ENCODE measurements at regions not wholly inside any gene's neighbourhood (a gene's known extent, or its start where the extent isn't known, plus 50 kb on each side); places are given as distances from the start of the nearest gene placed in this dataset.

- TF ChIP-seq, protein P1, sequence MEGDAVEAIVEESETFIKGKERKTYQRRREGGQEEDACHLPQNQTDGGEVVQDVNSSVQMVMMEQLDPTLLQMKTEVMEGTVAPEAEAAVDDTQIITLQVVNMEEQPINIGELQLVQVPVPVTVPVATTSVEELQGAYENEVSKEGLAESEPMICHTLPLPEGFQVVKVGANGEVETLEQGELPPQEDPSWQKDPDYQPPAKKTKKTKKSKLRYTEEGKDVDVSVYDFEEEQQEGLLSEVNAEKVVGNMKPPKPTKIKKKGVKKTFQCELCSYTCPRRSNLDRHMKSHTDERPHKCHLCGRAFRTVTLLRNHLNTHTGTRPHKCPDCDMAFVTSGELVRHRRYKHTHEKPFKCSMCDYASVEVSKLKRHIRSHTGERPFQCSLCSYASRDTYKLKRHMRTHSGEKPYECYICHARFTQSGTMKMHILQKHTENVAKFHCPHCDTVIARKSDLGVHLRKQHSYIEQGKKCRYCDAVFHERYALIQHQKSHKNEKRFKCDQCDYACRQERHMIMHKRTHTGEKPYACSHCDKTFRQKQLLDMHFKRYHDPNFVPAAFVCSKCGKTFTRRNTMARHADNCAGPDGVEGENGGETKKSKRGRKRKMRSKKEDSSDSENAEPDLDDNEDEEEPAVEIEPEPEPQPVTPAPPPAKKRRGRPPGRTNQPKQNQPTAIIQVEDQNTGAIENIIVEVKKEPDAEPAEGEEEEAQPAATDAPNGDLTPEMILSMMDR (conservative IDR thresholded peaks at IDR 0.05; ENCODE audit: low read depth, low read length), result no peak
- TF ChIP-seq SMC3 (IDR thresholded peaks at IDR 0.05; ENCODE audit: low read depth, low read length), result no peak
- TF ChIP-seq POLR2A (IDR thresholded peaks at IDR 0.05; ENCODE audit: low read depth, low read length), result no peak
- TF ChIP-seq RCOR1 (IDR thresholded peaks at IDR 0.05; ENCODE audit: insufficient replicate concordance, low read length), result no peak
- TF ChIP-seq CHD1 (IDR thresholded peaks at IDR 0.05; ENCODE audit: low read depth, low read length), result no peak
- TF ChIP-seq MAZ (IDR thresholded peaks at IDR 0.05; ENCODE audit: borderline replicate concordance, low read depth, low read length), result no peak
- TF ChIP-seq, protein P2, sequence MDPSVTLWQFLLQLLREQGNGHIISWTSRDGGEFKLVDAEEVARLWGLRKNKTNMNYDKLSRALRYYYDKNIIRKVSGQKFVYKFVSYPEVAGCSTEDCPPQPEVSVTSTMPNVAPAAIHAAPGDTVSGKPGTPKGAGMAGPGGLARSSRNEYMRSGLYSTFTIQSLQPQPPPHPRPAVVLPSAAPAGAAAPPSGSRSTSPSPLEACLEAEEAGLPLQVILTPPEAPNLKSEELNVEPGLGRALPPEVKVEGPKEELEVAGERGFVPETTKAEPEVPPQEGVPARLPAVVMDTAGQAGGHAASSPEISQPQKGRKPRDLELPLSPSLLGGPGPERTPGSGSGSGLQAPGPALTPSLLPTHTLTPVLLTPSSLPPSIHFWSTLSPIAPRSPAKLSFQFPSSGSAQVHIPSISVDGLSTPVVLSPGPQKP (IDR thresholded peaks at IDR 0.05; ENCODE audit: borderline replicate concordance, low read depth, low read length), result no peak
- TF ChIP-seq MXI1 (IDR thresholded peaks at IDR 0.05; ENCODE audit: borderline replicate concordance, low read depth, low read length), result no peak
- TF ChIP-seq BHLHE40 (IDR thresholded peaks at IDR 0.05; ENCODE audit: low read depth, low read length), result no peak
- TF ChIP-seq USF2 (IDR thresholded peaks at IDR 0.05; ENCODE audit: low read depth, low read length), result no peak
- no peak for TF ChIP-seq RAD21 (IDR thresholded peaks at IDR 0.05; ENCODE audit: low read length)
- no peak for TF ChIP-seq CEBPB (IDR thresholded peaks at IDR 0.05; ENCODE audit: low read depth, low read length)
- TF ChIP-seq MAFK (IDR thresholded peaks at IDR 0.05; ENCODE audit: low read depth, low read length), result no peak
Measured at GRCh38 chr7:156128496-156128895, 316.2 kb upstream of the SHH start.
